ENCODE measurements at regions not wholly inside any gene's neighbourhood (a gene's known extent, or its start where the extent isn't known, plus 50 kb on each side); places are given as distances from the start of the nearest gene placed in this dataset.
"Not testable (repeated sequence)": the region's sequence is repeated elsewhere in the genome, so short reads cannot be mapped to it uniquely, and the experiment has no call there.

DNA sequence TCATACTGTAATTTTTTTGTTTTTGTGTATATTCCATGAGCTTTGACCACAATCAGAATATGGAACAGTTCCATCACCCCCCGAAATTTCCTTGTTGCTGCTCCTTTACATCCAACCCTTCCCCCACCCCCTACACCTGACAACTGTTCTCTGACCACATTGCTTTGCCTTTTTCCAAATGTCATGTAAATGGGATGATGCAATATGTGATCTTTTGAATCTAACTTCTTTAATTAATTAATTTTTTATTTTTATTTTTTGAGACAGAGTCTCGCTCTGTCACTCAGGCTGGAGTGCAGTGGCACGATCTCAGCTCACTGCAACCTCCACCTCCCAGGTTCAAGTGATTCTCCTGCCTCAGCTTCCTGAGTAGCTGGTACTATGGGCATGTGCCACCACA lies 192.9 kb upstream of the MYL2 start:
- TF ChIP-seq, protein P1, sequence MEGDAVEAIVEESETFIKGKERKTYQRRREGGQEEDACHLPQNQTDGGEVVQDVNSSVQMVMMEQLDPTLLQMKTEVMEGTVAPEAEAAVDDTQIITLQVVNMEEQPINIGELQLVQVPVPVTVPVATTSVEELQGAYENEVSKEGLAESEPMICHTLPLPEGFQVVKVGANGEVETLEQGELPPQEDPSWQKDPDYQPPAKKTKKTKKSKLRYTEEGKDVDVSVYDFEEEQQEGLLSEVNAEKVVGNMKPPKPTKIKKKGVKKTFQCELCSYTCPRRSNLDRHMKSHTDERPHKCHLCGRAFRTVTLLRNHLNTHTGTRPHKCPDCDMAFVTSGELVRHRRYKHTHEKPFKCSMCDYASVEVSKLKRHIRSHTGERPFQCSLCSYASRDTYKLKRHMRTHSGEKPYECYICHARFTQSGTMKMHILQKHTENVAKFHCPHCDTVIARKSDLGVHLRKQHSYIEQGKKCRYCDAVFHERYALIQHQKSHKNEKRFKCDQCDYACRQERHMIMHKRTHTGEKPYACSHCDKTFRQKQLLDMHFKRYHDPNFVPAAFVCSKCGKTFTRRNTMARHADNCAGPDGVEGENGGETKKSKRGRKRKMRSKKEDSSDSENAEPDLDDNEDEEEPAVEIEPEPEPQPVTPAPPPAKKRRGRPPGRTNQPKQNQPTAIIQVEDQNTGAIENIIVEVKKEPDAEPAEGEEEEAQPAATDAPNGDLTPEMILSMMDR (IDR thresholded peaks at IDR 0.05): not testable (repeated sequence)
- TF ChIP-seq POLR2A (IDR thresholded peaks at IDR 0.05): not testable (repeated sequence)
